ENCODE measurements at regions not wholly inside any gene's neighbourhood (a gene's known extent, or its start where the extent isn't known, plus 50 kb on each side); places are given as distances from the start of the nearest gene placed in this dataset.

DNA sequence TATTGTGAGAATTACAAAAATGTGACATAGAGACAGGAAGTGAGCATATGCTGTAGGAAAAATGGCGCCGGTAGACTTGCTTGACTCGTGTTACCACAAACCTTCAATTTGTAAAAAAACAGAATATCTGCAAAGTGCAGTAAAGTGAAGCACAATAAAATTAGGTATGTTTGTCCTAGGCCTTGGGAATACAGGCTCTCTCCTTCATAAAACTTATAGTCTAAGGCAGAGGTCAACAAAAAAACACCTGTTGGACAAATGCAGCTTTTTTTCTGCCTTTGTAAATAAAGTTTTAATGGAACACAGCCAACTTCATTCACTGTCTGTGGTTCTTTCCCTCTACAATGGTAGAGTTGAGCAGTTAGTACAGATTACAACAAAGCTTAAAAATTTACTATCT lies 216.8 kb upstream of the SATB1 start:
- TF ChIP-seq CEBPB (IDR thresholded peaks at IDR 0.05), result no peak
- no peak for TF ChIP-seq YY1 (IDR thresholded peaks at IDR 0.05; ENCODE audit: low read depth)
- TF ChIP-seq, protein P1, sequence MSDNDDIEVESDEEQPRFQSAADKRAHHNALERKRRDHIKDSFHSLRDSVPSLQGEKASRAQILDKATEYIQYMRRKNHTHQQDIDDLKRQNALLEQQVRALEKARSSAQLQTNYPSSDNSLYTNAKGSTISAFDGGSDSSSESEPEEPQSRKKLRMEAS (IDR thresholded peaks at IDR 0.05), result no peak
- no peak for TF ChIP-seq ZBTB7A (IDR thresholded peaks at IDR 0.05; ENCODE audit: low read depth)
- TF ChIP-seq EGR1 (IDR thresholded peaks at IDR 0.05), result no peak
- TF ChIP-seq FOXM1 (IDR thresholded peaks at IDR 0.05; ENCODE audit: borderline replicate concordance, low read depth), result no peak
- TF ChIP-seq RAD21 (IDR thresholded peaks at IDR 0.05; ENCODE audit: low read depth), result no peak
- TF ChIP-seq, protein P2, sequence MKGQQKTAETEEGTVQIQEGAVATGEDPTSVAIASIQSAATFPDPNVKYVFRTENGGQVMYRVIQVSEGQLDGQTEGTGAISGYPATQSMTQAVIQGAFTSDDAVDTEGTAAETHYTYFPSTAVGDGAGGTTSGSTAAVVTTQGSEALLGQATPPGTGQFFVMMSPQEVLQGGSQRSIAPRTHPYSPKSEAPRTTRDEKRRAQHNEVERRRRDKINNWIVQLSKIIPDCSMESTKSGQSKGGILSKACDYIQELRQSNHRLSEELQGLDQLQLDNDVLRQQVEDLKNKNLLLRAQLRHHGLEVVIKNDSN (IDR thresholded peaks at IDR 0.05), result no peak
- TF ChIP-seq CREB1 (IDR thresholded peaks at IDR 0.05; ENCODE audit: low read depth), result no peak
- no peak for TF ChIP-seq EP300 (IDR thresholded peaks at IDR 0.05; ENCODE audit: borderline replicate concordance)
- TF ChIP-seq, protein P3, sequence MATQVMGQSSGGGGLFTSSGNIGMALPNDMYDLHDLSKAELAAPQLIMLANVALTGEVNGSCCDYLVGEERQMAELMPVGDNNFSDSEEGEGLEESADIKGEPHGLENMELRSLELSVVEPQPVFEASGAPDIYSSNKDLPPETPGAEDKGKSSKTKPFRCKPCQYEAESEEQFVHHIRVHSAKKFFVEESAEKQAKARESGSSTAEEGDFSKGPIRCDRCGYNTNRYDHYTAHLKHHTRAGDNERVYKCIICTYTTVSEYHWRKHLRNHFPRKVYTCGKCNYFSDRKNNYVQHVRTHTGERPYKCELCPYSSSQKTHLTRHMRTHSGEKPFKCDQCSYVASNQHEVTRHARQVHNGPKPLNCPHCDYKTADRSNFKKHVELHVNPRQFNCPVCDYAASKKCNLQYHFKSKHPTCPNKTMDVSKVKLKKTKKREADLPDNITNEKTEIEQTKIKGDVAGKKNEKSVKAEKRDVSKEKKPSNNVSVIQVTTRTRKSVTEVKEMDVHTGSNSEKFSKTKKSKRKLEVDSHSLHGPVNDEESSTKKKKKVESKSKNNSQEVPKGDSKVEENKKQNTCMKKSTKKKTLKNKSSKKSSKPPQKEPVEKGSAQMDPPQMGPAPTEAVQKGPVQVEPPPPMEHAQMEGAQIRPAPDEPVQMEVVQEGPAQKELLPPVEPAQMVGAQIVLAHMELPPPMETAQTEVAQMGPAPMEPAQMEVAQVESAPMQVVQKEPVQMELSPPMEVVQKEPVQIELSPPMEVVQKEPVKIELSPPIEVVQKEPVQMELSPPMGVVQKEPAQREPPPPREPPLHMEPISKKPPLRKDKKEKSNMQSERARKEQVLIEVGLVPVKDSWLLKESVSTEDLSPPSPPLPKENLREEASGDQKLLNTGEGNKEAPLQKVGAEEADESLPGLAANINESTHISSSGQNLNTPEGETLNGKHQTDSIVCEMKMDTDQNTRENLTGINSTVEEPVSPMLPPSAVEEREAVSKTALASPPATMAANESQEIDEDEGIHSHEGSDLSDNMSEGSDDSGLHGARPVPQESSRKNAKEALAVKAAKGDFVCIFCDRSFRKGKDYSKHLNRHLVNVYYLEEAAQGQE (IDR thresholded peaks at IDR 0.05; ENCODE audit: low read depth), result no peak

Data from Ishikawa (cell line).